ENCODE measurements at regions not wholly inside any gene's neighbourhood (a gene's known extent, or its start where the extent isn't known, plus 50 kb on each side); places are given as distances from the start of the nearest gene placed in this dataset.

DNA sequence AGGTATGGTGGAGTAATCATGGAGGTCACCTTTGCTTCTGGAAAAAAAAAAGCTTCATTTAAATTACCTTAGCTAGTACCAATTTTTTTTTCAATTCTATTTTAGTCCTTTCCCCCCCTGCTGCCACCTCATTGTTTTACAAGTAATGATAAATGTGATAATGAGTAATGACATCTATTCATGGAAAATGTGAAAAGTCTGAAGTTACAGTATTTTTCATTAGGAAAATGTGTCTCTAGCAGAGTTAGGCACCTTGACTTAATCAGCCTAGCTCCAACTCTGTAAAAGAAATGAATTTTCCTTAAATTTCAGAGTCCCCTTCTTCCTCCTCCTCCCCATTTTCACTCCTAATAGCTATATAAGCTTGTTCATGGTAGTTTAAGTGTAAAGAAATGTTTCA lies 204.9 kb upstream of the USP25 start:
- Mint-ChIP-seq H3K4me1 (no peaks in the 10 kb centered on the region), H3K27ac (no peak overlapping the region), H3K4me3 (no peak overlapping the region), H3K27me3 (peaks cover 7% of the 10 kb centered on the region), H3K36me3 (peaks cover under 1% of the 10 kb centered on the region), H3K9me3 (peaks cover under 1% of the 10 kb centered on the region)
- DNase-seq (ENCODE audit: low spot score in 2 of 2) (no peak), ATAC-seq (ENCODE audit: low read depth) (no peak)

DNA sequence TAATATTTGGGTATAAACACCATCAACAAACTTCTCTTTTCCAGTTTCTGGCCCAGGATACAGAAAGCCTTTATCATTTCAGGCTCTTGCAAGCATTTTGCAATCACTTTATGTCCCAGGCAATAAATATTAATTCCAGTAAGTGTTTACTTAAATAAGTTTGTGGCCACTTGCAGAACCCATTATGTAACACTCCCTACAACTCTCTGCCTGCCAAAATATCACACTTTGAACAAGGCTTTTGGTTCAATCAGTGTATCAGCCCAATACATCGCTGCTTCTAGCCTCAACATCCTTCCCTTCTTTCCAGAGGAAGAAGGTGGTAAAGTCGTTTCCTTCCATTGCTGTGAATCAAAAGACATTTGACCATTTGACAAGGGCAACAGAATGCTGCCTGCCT lies 203.0 kb upstream of the USP25 start:
- Mint-ChIP-seq H3K27me3 (peaks cover 9% of the 10 kb centered on the region), H3K27ac (no peak overlapping the region), H3K4me3 (no peak overlapping the region), H3K4me1 (no peaks in the 10 kb centered on the region), H3K9me3 (peaks cover 5% of the 10 kb centered on the region), H3K36me3 (peaks cover 3% of the 10 kb centered on the region)
- DNase-seq (ENCODE audit: low spot score in 2 of 2) (no peak), ATAC-seq (ENCODE audit: low read depth) (no peak)

DNA sequence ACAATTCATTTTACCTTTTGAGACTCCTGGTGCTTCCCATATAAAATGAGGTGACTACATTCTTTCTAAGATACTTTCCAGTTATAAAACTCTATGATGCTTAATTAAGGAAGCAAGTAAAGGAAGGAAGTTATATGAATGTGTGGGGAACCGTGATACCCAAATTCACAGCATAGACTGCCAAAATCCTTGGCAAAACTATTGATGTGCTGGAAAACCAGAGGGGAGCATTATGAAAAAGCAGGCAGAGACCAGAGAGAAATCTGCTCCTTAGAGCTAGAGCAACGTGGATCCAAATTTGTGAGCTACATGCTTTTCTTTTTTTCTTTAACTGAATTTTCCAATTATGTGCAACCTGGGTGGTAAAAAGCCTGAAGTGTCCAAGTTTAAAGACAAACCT lies 201.4 kb upstream of the USP25 start:
- peaks cover 5% of the 10 kb centered on the region for H3K9me3 Mint-ChIP-seq
- peaks cover 3% of the 10 kb centered on the region for H3K36me3 Mint-ChIP-seq
- no peaks in the 10 kb centered on the region for H3K4me1 Mint-ChIP-seq
- H3K27me3 Mint-ChIP-seq = peaks cover 9% of the 10 kb centered on the region
- no peak for ATAC-seq (ENCODE audit: low read depth)
- H3K4me3 Mint-ChIP-seq = no peak overlapping the region
- DNase-seq (ENCODE audit: low spot score in 2 of 2) = no peak
- no peak overlapping the region for H3K27ac Mint-ChIP-seq

DNA sequence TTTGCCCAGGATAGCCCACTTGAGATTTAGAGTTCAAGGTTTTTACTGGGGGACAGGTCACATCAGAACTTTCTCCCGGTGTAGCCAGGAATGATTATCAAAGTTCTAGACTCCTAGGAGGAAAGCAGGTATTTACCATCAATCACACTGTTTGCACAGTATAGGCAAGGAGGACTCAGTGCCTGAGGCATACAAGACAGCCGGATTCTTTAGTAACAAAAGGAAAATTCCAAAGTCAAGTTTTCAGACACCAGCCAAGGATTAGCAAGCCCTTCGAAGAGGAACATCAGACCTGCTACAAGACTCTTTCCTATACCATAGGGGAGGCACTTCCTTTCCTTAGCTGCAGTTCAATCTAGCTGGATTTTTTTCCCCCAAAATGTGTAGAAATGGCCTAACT lies 197.8 kb upstream of the USP25 start:
- Mint-ChIP-seq H3K27ac (no peak overlapping the region), H3K9me3 (peaks cover 5% of the 10 kb centered on the region), H3K4me3 (no peak overlapping the region), H3K36me3 (peaks cover 3% of the 10 kb centered on the region), H3K4me1 (peaks cover 10% of the 10 kb centered on the region), H3K27me3 (peaks cover 6% of the 10 kb centered on the region)
- ATAC-seq (ENCODE audit: low read depth) (no peak), DNase-seq (ENCODE audit: low spot score in 2 of 2) (no peak)

DNA sequence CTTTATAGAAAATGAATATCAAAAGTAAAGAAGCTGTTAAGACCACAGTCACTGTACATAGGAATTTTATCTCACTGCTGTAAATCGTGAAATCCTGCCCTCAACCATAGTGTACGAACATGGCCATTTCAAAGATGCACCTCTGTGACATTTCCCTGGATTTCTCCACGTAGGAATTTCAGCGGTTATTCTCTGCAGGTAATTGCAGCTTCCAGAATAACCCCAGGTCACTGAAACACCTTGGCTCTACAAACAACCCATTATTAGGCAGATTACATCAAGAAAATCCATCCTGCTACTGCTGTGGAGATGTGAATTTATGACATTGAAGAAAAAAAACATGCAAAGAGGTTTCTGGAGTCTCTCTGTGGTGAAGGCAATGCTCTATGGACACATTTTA lies 196.2 kb upstream of the USP25 start:
- Mint-ChIP-seq H3K4me1 (peaks cover 10% of the 10 kb centered on the region), H3K4me3 (no peak overlapping the region), H3K36me3 (peaks cover 3% of the 10 kb centered on the region), H3K27ac (no peak overlapping the region), H3K9me3 (peaks cover 5% of the 10 kb centered on the region), H3K27me3 (peaks cover 8% of the 10 kb centered on the region)
- ATAC-seq (ENCODE audit: low read depth) (no peak), DNase-seq (ENCODE audit: low spot score in 2 of 2) (no peak)

DNA sequence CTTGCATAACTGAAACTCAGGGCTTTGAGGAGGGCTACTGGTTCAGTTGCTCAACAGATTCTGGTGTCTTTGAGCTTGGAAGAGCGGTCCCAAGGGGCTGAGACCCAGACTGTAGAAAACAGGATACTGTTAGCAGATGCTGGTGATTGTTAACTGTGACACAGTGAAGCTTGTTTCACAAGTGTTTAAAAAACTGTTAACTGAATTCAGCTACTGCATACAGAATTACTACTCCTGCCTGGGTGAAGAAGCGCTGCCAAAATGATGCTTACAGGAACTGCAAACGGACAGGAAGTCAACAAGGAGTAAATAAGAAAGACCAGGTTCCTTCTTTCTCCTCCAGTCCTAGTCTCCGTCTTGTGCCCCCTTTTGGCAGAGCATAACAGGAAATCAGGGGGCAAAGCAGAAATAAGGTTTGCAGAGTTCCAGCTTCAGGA lies 195.3 kb upstream of the USP25 start:
- DNase-seq (ENCODE audit: low spot score in 2 of 2) (no peak), ATAC-seq (ENCODE audit: low read depth) (peak; percentile 50)
- Mint-ChIP-seq H3K4me1 (peaks cover 10% of the 10 kb centered on the region), H3K4me3 (peak overlapping the region; percentile 17), H3K27me3 (peaks cover 7% of the 10 kb centered on the region), H3K9me3 (peaks cover 5% of the 10 kb centered on the region), H3K36me3 (peaks cover 3% of the 10 kb centered on the region), H3K27ac (no peak overlapping the region)

DNA sequence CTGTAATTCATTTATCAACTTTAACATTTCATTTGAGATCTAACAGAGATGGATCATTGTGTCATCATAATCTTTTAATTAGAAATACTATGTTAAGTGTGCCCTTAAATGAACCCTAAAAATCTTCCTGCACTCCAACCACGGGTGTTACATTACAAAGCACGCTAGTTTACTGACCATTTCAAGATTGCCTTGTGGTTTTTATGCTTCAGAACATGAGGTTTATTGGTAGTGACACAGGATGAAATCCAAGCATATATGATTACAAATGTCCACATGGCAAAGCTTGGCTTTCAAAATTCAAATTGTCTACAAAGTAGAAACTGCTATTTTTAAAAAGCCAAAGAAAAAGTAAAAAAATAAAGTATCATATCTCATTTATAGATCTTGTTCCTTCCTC lies 190.4 kb upstream of the USP25 start:
- Mint-ChIP-seq H3K27ac (no peak overlapping the region), H3K27me3 (peaks cover 11% of the 10 kb centered on the region), H3K9me3 (peaks cover 2% of the 10 kb centered on the region), H3K4me3 (no peak overlapping the region), H3K36me3 (no peaks in the 10 kb centered on the region), H3K4me1 (peaks cover 5% of the 10 kb centered on the region)
- no peak for ATAC-seq (ENCODE audit: low read depth)
- DNase-seq (ENCODE audit: low spot score in 2 of 2) = no peak

DNA sequence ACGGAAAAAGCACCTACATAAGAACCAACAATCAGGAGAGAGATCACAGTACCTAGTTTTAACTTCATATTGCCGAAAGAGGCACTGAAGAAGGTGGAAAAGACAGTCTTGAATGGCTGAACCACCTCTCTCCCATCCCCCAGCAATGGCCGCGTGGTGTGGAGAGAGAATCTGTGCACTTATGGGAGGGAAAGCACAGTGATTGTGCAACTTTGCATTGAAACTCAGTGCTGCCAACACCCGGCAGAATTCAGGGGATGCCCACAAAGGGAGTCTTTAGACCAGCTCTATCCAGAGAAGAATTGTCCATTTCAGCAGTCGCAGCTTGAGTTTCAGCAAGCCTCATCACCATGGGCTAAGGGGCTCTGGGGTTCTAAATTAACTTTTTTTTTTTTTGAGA lies 186.3 kb upstream of the USP25 start:
- ATAC-seq (ENCODE audit: low read depth) = no peak
- Mint-ChIP-seq H3K4me1 (no peaks in the 10 kb centered on the region), H3K27me3 (peaks cover 9% of the 10 kb centered on the region), H3K9me3 (peaks cover 2% of the 10 kb centered on the region), H3K27ac (no peak overlapping the region), H3K4me3 (no peak overlapping the region), H3K36me3 (no peaks in the 10 kb centered on the region)
- no peak for DNase-seq (ENCODE audit: low spot score in 2 of 2)

DNA sequence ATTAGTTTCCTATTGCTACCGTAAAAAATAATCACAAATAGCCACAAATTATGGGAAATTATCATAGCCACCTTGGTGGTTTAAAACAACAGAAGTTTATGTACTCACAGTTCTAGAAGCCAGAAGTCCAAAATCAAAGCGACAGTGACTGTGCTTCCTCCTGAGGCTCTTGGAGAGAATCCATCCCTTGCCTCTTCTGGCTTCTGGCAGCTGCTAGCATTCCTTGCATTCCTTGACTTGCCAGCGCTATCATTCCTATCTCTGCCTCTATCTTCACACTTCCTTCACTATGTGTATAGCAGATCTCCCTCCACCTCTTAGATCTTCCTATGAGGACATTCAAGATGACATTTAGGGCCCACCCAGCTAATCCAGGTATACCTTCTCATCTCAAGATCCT lies 180.1 kb upstream of the USP25 start:
- Mint-ChIP-seq H3K36me3 (no peaks in the 10 kb centered on the region), H3K9me3 (no peaks in the 10 kb centered on the region), H3K4me3 (no peak overlapping the region), H3K27me3 (peaks cover 4% of the 10 kb centered on the region), H3K27ac (no peak overlapping the region), H3K4me1 (no peaks in the 10 kb centered on the region)
- DNase-seq (ENCODE audit: low spot score in 2 of 2) (no peak), ATAC-seq (ENCODE audit: low read depth) (no peak)

DNA sequence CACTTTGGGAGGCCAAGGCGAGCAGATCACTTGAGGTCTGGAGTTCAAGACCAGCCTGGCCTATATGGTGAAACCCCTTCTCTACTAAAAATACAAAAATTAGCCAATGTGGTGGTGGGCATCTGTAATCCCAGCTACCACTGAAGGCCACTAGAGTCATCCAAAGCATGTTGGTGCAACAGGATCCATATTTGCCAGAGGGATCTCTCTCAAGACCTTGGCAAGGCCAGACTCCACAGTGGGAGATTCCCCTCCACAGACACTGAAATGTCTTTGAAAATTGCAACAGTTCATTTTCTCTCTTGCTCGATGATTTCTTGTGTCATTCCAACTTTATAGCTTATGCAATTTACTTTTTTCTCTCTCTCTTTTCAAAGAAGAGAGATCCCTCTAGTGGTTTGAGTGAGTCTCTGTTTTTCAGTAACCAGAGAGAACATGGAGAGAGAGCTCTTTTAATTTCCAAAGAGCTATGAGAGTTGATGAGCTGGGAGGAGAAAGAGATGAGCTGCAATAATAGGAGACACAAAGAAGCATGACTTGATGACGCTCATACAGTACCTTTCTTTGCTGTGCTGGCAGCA lies 176.8 kb upstream of the USP25 start:
- H3K4me3 Mint-ChIP-seq = no peak overlapping the region
- peaks cover 3% of the 10 kb centered on the region for H3K9me3 Mint-ChIP-seq
- H3K4me1 Mint-ChIP-seq = peaks cover under 1% of the 10 kb centered on the region
- DNase-seq (ENCODE audit: low spot score in 2 of 2) = no peak
- H3K27ac Mint-ChIP-seq = no peak overlapping the region
- H3K27me3 Mint-ChIP-seq = peaks cover 2% of the 10 kb centered on the region
- ATAC-seq (ENCODE audit: low read depth) = no peak
- no peaks in the 10 kb centered on the region for H3K36me3 Mint-ChIP-seq

DNA sequence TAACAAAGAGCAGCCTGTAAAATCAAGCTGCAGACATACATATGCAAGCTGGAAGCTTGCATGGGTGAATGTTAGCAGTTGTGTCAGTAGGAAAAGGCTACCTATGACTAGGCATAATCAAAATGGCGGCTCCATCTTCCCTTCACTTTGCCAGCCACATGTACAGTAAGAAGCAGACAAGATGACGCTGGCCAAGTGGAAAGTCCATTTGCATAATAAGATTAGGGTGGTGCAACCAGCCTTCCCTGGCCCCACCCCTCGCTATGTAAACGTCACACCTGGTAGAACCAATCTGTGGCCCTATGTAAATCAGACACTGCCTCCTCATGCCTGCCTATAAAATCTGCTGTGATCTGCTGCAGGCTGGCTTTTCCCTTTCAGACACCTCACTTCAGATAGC lies 171.9 kb upstream of the USP25 start:
- peak; percentile 55 for ATAC-seq (ENCODE audit: low read depth)
- Mint-ChIP-seq H3K36me3 (no peaks in the 10 kb centered on the region), H3K9me3 (peaks cover 3% of the 10 kb centered on the region), H3K27me3 (peaks cover 6% of the 10 kb centered on the region), H3K4me3 (no peak overlapping the region), H3K4me1 (peaks cover 8% of the 10 kb centered on the region), H3K27ac (no peak overlapping the region)
- no peak for DNase-seq (ENCODE audit: low spot score in 2 of 2)

DNA sequence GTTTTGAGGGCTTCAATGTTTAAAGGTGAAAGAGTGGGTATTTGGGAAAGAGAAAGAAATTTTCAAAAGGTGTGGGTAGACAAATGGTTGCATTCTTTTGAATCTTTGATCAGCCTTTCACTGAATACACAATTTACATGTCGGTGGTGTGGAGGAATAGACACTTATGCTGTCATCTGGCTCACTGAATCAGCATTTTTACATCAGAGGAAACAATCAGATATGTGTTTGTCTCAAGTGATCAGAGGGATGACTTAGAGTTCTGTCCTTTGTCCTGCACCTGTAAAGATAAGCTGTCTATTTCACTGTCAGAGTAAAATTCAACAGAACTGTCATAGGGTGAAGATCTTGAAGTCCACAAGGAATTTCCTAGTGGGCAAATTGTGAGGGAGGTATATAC lies 170.9 kb upstream of the USP25 start:
- no peak overlapping the region for H3K4me3 Mint-ChIP-seq
- H3K9me3 Mint-ChIP-seq = peaks cover 3% of the 10 kb centered on the region
- peaks cover 4% of the 10 kb centered on the region for H3K27me3 Mint-ChIP-seq
- peaks cover 8% of the 10 kb centered on the region for H3K4me1 Mint-ChIP-seq
- ATAC-seq (ENCODE audit: low read depth) (no peak), DNase-seq (ENCODE audit: low spot score in 2 of 2) (no peak)
- H3K36me3 Mint-ChIP-seq = no peaks in the 10 kb centered on the region
- H3K27ac Mint-ChIP-seq = no peak overlapping the region

DNA sequence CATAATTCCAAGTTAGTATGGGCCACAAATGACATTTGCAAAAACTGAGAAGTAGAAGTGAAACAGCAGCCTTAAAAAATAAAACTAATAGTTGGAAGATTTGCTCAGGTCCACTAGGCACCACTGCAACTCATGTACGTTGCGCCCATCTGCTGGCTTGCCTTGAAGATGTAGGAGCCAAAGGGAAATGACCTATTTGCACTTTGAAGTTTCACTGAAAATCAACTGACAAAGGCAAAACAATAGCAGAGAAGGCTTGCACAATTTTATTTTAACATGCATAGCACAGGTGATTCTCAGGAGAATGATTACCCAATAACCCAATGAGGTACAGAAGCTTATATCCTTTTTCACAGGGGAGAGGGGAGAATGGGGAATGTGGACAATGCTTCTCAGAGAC lies 170.1 kb upstream of the USP25 start:
- DNase-seq (ENCODE audit: low spot score in 2 of 2) = no peak
- Mint-ChIP-seq H3K27me3 (peaks cover 4% of the 10 kb centered on the region), H3K36me3 (no peaks in the 10 kb centered on the region), H3K4me3 (no peak overlapping the region), H3K9me3 (peaks cover 3% of the 10 kb centered on the region), H3K27ac (no peak overlapping the region), H3K4me1 (peaks cover 8% of the 10 kb centered on the region)
- ATAC-seq (ENCODE audit: low read depth) = no peak

DNA sequence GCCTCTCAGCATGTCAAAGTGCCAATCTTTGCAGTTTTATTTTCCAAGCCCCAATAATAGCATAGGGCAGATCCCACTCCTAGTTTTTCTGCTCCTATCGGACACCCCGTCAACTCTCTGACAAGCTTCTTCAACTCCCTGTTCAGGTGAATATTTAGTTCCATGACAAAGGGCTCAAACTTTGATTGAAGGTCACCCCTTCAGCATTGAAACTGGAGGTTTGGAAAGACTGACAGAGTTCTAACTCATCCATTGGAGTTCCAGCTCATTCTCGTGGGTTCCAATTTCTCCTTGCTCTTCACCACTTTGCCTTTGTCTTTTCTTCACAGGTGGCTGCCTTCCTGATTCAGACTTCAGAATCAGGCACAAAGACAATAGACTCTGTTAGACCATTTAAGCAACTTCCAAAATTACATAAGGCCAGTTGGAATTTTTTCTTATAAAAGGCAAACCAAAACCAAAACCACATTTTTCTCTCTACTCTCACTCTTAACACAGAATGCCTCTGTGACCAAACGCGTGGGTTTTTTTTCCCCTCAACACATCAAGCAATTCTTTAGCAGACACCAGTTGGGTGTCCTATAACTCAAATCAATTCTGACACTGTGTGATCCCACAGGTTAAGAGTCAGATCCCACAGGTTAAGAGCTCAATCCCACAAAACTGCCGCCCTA lies 169.3 kb upstream of the USP25 start:
- DNase-seq (ENCODE audit: low spot score in 2 of 2) = no peak
- ATAC-seq (ENCODE audit: low read depth) = no peak

DNA sequence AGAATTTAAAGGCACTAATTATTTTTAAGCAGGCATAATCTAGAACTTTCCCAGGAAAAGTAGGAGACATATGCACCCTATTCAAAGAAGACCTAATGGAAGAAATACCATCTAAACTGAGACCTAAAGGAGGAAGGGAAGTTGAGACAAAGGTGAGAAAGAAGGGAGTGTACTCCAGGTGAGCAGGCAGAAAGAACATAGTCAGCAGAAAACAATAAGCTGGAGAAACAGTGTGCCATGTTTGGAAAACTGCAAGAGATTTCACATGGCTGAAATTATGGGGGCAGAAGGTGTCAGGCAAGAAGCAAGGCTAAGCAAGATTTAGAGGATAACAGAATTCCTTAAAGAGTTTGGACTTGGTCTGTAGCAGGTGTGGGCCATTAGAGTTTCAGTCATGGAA lies 167.0 kb upstream of the USP25 start:
- no peak overlapping the region for H3K27ac Mint-ChIP-seq
- DNase-seq (ENCODE audit: low spot score in 2 of 2) (no peak), ATAC-seq (ENCODE audit: low read depth) (no peak)
- H3K4me3 Mint-ChIP-seq = no peak overlapping the region
- no peaks in the 10 kb centered on the region for H3K36me3 Mint-ChIP-seq
- peaks cover 8% of the 10 kb centered on the region for H3K4me1 Mint-ChIP-seq
- H3K9me3 Mint-ChIP-seq = no peaks in the 10 kb centered on the region
- peaks cover 5% of the 10 kb centered on the region for H3K27me3 Mint-ChIP-seq

More for the DNA sequence above, 169.3 kb upstream of the USP25 start:
- Mint-ChIP-seq H3K4me3 (no peak overlapping the region), H3K4me1 (peaks cover 8% of the 10 kb centered on the region), H3K27me3 (peaks cover 4% of the 10 kb centered on the region), H3K36me3 (no peaks in the 10 kb centered on the region), H3K27ac (no peak overlapping the region), H3K9me3 (peaks cover 3% of the 10 kb centered on the region)

Measured in memory B cell (primary cell).